Right atrium auricular region (tissue), 2 donors: ENCODE measurements at regions not wholly inside any gene's neighbourhood (a gene's known extent, or its start where the extent isn't known, plus 50 kb on each side); places are given as distances from the start of the nearest gene placed in this dataset.

Experiments
- DNase-seq: peaks from one replicate; pipeline ENCODE4 v3.0.0-alpha.2; 2019; ENCODE audit warnings: low spot score
- H3K27ac ChIP-seq, 2 donors: fragments of 200-600 bp; sonication (generic); 1 replicate in 1 of 2; 2 replicates in 1 of 2; pipeline ENCODE4 v1.5.1; 2016 to 2019
- H3K27me3 ChIP-seq, 2 donors: fragments of 200-600 bp; sonication (generic); one replicate each; pipeline versions ENCODE4 v1.5.1 to v1.6.0; 2017 to 2019
- H3K36me3 ChIP-seq: fragments of 200-600 bp; sonication (generic); one replicate; pipeline ENCODE4 v1.5.1; 2016
- H3K4me1 ChIP-seq, 2 donors: fragments of 200-600 bp; sonication (generic); one replicate each; pipeline versions ENCODE4 v1.5.1 to v1.6.0; 2017 to 2019
- H3K4me3 ChIP-seq, 2 donors: fragments of 200-600 bp; sonication (generic); 1 replicate in 1 of 2; 2 replicates in 1 of 2; pipeline ENCODE4 v1.5.1; 2017 to 2019; ENCODE audit warnings: mild to moderate bottlenecking in 1 of 2, moderate library complexity in 1 of 2
- H3K9me3 ChIP-seq, 2 donors: fragments of 200-600 bp; sonication (generic); one replicate each; pipeline ENCODE4 v1.5.1; 2019
- CTCF ChIP-seq, 2 donors: fragments of 200-600 bp; sonication (generic); IDR thresholded peaks; one replicate each; pipeline ENCODE4 v1.5.1; 2019; ENCODE audit warnings: antibody characterized with exemption in 2 of 2

GRCh38 chr1:88451856-88452255 lies 232.2 kb upstream of the PKN2 start:
- H3K4me3 ChIP-seq = no peak overlapping the region
- H3K36me3 ChIP-seq = no peaks in the 10 kb centered on the region
- H3K9me3 ChIP-seq = peaks cover 0 to 8% of the 10 kb centered on the region in 2 donors
- no peak for TF ChIP-seq CTCF (IDR thresholded peaks at IDR 0.05)
- H3K27ac ChIP-seq = no peak overlapping the region
- no peak for DNase-seq
- no peaks in the 10 kb centered on the region for H3K27me3 ChIP-seq
- H3K4me1 ChIP-seq = no peaks in the 10 kb centered on the region

GRCh38 chr1:88453295-88453694 lies 230.8 kb upstream of the PKN2 start:
- Histone ChIP-seq H3K36me3 (no peaks in the 10 kb centered on the region), H3K4me3 (no peak overlapping the region), H3K27ac (no peak overlapping the region), H3K9me3 (peaks cover 0 to 8% of the 10 kb centered on the region in 2 donors), H3K4me1 (no peaks in the 10 kb centered on the region), H3K27me3 (no peaks in the 10 kb centered on the region)
- DNase-seq = no peak
- no peak for TF ChIP-seq CTCF (IDR thresholded peaks at IDR 0.05)

- TF ChIP-seq CTCF (IDR thresholded peaks at IDR 0.05) = no peak
- no peak overlapping the region for H3K4me3 ChIP-seq
- no peak overlapping the region for H3K27ac ChIP-seq
- no peak for DNase-seq
- H3K4me1 ChIP-seq = no peaks in the 10 kb centered on the region
- H3K9me3 ChIP-seq = no peaks in the 10 kb centered on the region
- no peaks in the 10 kb centered on the region for H3K36me3 ChIP-seq
- no peaks in the 10 kb centered on the region for H3K27me3 ChIP-seq
Measured at GRCh38 chr1:88454781-88455180, 229.3 kb upstream of the PKN2 start.

- Histone ChIP-seq H3K36me3 (no peaks in the 10 kb centered on the region), H3K4me1 (no peaks in the 10 kb centered on the region), H3K4me3 (no peak overlapping the region), H3K27ac (no peak overlapping the region), H3K27me3 (no peaks in the 10 kb centered on the region), H3K9me3 (no peaks in the 10 kb centered on the region)
- no peak for TF ChIP-seq CTCF (IDR thresholded peaks at IDR 0.05)
- no peak for DNase-seq
Measured at GRCh38 chr1:88455621-88456256, 228.3 kb upstream of the PKN2 start.

GRCh38 chr1:88457197-88457596 lies 226.9 kb upstream of the PKN2 start:
- H3K36me3 ChIP-seq = no peaks in the 10 kb centered on the region
- no peaks in the 10 kb centered on the region for H3K9me3 ChIP-seq
- no peak for DNase-seq
- no peaks in the 10 kb centered on the region for H3K27me3 ChIP-seq
- no peak for TF ChIP-seq CTCF (IDR thresholded peaks at IDR 0.05)
- H3K4me1 ChIP-seq = peaks cover 0 to 2% of the 10 kb centered on the region in 2 donors
- no peak overlapping the region for H3K27ac ChIP-seq
- H3K4me3 ChIP-seq = no peak overlapping the region

- peaks cover 0 to 4% of the 10 kb centered on the region in 2 donors for H3K4me1 ChIP-seq
- H3K27ac ChIP-seq = no peak overlapping the region
- TF ChIP-seq CTCF (IDR thresholded peaks at IDR 0.05) = no peak
- H3K9me3 ChIP-seq = no peaks in the 10 kb centered on the region
- no peak for DNase-seq
- H3K27me3 ChIP-seq = no peaks in the 10 kb centered on the region
- H3K36me3 ChIP-seq = no peaks in the 10 kb centered on the region
- H3K4me3 ChIP-seq = no peak overlapping the region
Measured at GRCh38 chr1:88461007-88461406, 223.1 kb upstream of the PKN2 start.
